Caco-2 (cell line): ENCODE measurements at regions not wholly inside any gene's neighbourhood (a gene's known extent, or its start where the extent isn't known, plus 50 kb on each side); places are given as distances from the start of the nearest gene placed in this dataset.

ENCODE experiments used
- BruUV-seq: library from RNA; stranded (reverse); fragments of 400-500 nt; replicated peaks from 2 replicates; lab custom pipeline; 2021; lab: Mats Ljungman, UMichigan
- CTCF ChIA-PET: fragments of 300-600 bp; sonication (Branson Sonifier 250); formaldehyde crosslinking; loops from one replicate; lab custom pipeline; 2022; ENCODE audit warnings: antibody characterized with exemption; lab: Charles Lee
- POLR2A ChIA-PET: fragments of 300-600 bp; sonication (Branson Sonifier 250); formaldehyde crosslinking; loops from one replicate; lab custom pipeline; 2022; ENCODE audit warnings: antibody characterized with exemption; lab: Charles Lee
- DNase-seq, 2 experiments: peaks; one replicate each; pipeline versions ENCODE4 v3.0.0 to v3.0.0-alpha.2; 2020 to 2022
- H3K27me3 ChIP-seq: replicated peaks from 2 replicates; pipeline ENCODE4 v1.6.0; 2011; ENCODE audit warnings: low read length; ENCODE audit not compliant: control insufficient read depth, insufficient read depth
- H3K36me3 ChIP-seq: 2 replicates; pipeline ENCODE4 v1.5.1; 2011; ENCODE audit warnings: low read length; ENCODE audit not compliant: control insufficient read depth, insufficient read depth
- H3K4me1 ChIP-seq: fragments of 250-450 bp; sonication (Bioruptor Pico); 2 replicates; pipeline ENCODE4 v1.5.1; 2020; ENCODE audit warnings: mild to moderate bottlenecking
- H3K4me3 ChIP-seq: 2 replicates; pipeline ENCODE4 v1.5.1; 2011; ENCODE audit warnings: low read depth, mild to moderate bottlenecking, control low read depth, low read length
- H3K9me3 ChIP-seq: fragments of 250-450 bp; sonication (Bioruptor Pico); 2 replicates; pipeline ENCODE4 v1.5.1; 2020; ENCODE audit warnings: mild to moderate bottlenecking, moderate library complexity
- H3K27ac Mint-ChIP-seq: one replicate; pipeline ENCODE4 v1.8.0; 2022; ENCODE audit warnings: mixed read lengths; ENCODE audit not compliant: unreplicated experiment
- H3K27me3 Mint-ChIP-seq: one replicate; pipeline ENCODE4 v1.8.0; 2022; ENCODE audit warnings: mixed read lengths; ENCODE audit not compliant: insufficient read depth, unreplicated experiment
- H3K36me3 Mint-ChIP-seq: one replicate; pipeline ENCODE4 v1.8.0; 2022; ENCODE audit warnings: mild to moderate bottlenecking, mixed read lengths; ENCODE audit not compliant: insufficient read depth, unreplicated experiment
- H3K4me1 Mint-ChIP-seq: one replicate; pipeline ENCODE4 v1.8.0; 2022; ENCODE audit warnings: low read depth, mixed read lengths; ENCODE audit not compliant: unreplicated experiment
- H3K4me3 Mint-ChIP-seq: one replicate; pipeline ENCODE4 v1.8.0; 2022; ENCODE audit warnings: mild to moderate bottlenecking, moderate library complexity, mixed read lengths; ENCODE audit not compliant: unreplicated experiment
- H3K9me3 Mint-ChIP-seq: one replicate; pipeline ENCODE4 v1.8.0; 2022; ENCODE audit warnings: mixed read lengths; ENCODE audit not compliant: unreplicated experiment
- CTCF ChIP-seq, 2 experiments: fragments of 200-600 bp in 1 of 2; IDR thresholded peaks; 1 replicate in 1 of 2; 2 replicates in 1 of 2; pipeline versions ENCODE4 v1.5.1 to v1.8.0; 2011 to 2022; ENCODE audit warnings: antibody characterized with exemption in 1 of 2, control low read depth in 1 of 2, inconsistent platforms in 1 of 2, low read depth in 1 of 2, low read length in 1 of 2, mild to moderate bottlenecking in 1 of 2, moderate library complexity in 1 of 2; ENCODE audit not compliant: insufficient read depth in 1 of 2, severe bottlenecking in 1 of 2, unreplicated experiment in 1 of 2
- intact Hi-C: fragments of 100-400 bp; cut with micrococcal nuclease; formaldehyde crosslinking; loops from one replicate; pipeline ENCODE4 v1.10.0; 2022; ENCODE audit not compliant: unreplicated experiment

DNA sequence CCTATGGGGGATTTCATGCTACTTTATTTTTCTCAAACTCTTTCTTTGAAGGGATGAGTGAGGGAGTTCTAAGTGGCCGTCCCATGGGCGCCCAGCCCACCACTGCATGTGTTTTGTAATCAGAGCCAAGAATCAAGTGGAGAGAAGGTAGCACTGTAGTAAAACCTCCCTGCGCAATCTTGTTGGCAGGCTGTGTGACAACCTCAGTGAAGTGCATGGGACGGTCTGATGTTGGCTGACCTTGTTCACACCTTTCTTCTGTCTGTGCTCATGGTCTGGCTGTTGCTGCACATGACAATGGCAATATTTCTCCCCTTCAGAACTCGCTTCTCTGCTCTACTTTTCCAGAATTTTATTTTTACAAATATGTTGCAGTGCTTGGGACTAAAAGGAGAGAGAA, 71.2 kb upstream of the SHISA3 start:
- Mint-ChIP-seq H3K4me3 (no peak overlapping the region), H3K27ac (no peak overlapping the region), H3K4me1 (no peaks in the 10 kb centered on the region), H3K27me3 (peaks cover 3% of the 10 kb centered on the region), H3K36me3 (no peaks in the 10 kb centered on the region), H3K9me3 (no peaks in the 10 kb centered on the region)
- DNase-seq, result no peak
- Histone ChIP-seq H3K4me1 (no peaks in the 10 kb centered on the region), H3K36me3 (no peaks in the 10 kb centered on the region), H3K9me3 (no peaks in the 10 kb centered on the region), H3K27me3 (no peaks in the 10 kb centered on the region), H3K4me3 (no peak overlapping the region)
- BruUV-seq, result no TSS peak
- no peak for TF ChIP-seq CTCF (IDR thresholded peaks at IDR 0.05; ENCODE audit: insufficient read depth in 1 of 2, low read depth in 1 of 2, low read length in 1 of 2, severe bottlenecking in 1 of 2, unreplicated experiment in 1 of 2)
- intact Hi-C loops, result no loop called here
- ChIA-PET CTCF (no interaction called here), POLR2A (no interaction called here)

DNA sequence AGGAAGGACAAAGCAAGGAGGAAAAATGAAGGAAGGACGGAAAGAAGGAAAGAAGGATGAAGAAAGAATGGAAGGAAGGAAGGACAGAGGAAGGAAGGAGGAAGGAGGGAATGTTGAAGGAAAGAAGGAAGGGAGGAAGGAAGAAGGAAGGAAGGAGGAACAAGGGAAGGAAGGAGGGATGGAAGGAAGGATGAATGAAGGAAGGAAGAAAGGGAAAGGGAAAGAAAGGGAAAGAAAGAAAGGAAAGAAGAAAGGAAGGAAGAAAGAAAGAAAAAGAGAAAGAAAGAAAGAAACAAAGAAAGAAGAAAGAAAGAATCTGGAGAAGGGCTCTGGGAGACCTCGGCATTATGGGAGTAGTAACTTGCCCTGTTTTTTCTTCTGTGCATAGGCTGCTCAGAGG, 70.8 kb upstream of the SHISA3 start:
- CTCF ChIA-PET, result no interaction called here
- no TSS peak for BruUV-seq

DNA sequence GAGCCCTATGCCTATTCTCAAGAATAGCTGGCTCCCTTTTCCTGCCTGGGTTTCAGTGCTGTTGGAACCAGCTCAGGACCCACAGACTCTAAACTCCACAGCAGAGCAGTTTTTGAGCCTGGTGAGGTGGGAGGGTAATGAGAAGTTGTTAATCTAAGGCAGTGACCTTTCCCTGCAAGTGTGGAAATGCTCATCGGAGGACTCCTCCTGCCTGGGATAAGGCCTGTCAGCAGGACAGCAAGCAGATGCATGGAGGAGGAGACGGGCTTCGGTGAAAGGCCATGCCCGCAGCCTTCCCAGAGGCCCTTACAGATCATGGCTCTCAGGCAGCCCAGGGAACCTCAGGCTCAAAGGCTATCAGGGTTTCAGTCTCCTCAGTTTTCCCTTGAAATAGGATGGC, 70.0 kb upstream of the SHISA3 start:
- POLR2A ChIA-PET, result no interaction called here
- CTCF ChIA-PET, result no interaction called here
- H3K27ac Mint-ChIP-seq, result no peak overlapping the region

More for the DNA sequence above, 70.8 kb upstream of the SHISA3 start:
- Mint-ChIP-seq H3K27me3 (peaks cover 3% of the 10 kb centered on the region), H3K9me3 (no peaks in the 10 kb centered on the region), H3K27ac (no peak overlapping the region), H3K4me3 (no peak overlapping the region), H3K4me1 (no peaks in the 10 kb centered on the region), H3K36me3 (no peaks in the 10 kb centered on the region)
- Histone ChIP-seq H3K36me3 (no peaks in the 10 kb centered on the region), H3K27me3 (no peaks in the 10 kb centered on the region), H3K9me3 (no peaks in the 10 kb centered on the region), H3K4me3 (no peak overlapping the region), H3K4me1 (no peaks in the 10 kb centered on the region)
- intact Hi-C loops, result no loop called here
- DNase-seq, result no peak
- POLR2A ChIA-PET, result no interaction called here
- no peak for TF ChIP-seq CTCF (IDR thresholded peaks at IDR 0.05; ENCODE audit: insufficient read depth in 1 of 2, low read depth in 1 of 2, low read length in 1 of 2, severe bottlenecking in 1 of 2, unreplicated experiment in 1 of 2)

More for the DNA sequence above, 70.0 kb upstream of the SHISA3 start:
- no peak for DNase-seq
- no TSS peak for BruUV-seq
- TF ChIP-seq CTCF (IDR thresholded peaks at IDR 0.05; ENCODE audit: insufficient read depth in 1 of 2, low read depth in 1 of 2, low read length in 1 of 2, severe bottlenecking in 1 of 2, unreplicated experiment in 1 of 2), result no peak
- no peaks in the 10 kb centered on the region for H3K36me3 ChIP-seq
- no peak overlapping the region for H3K4me3 ChIP-seq
- H3K4me1 Mint-ChIP-seq, result no peaks in the 10 kb centered on the region
- no peaks in the 10 kb centered on the region for H3K9me3 ChIP-seq
- no peaks in the 10 kb centered on the region for H3K9me3 Mint-ChIP-seq
- H3K4me3 Mint-ChIP-seq, result no peak overlapping the region
- intact Hi-C loops, result no loop called here
- no peaks in the 10 kb centered on the region for H3K36me3 Mint-ChIP-seq
- no peaks in the 10 kb centered on the region for H3K4me1 ChIP-seq
- peaks cover 3% of the 10 kb centered on the region for H3K27me3 Mint-ChIP-seq
- H3K27me3 ChIP-seq, result no peaks in the 10 kb centered on the region
